ENCODE measurements at regions not wholly inside any gene's neighbourhood (a gene's known extent, or its start where the extent isn't known, plus 50 kb on each side); places are given as distances from the start of the nearest gene placed in this dataset.

DNA sequence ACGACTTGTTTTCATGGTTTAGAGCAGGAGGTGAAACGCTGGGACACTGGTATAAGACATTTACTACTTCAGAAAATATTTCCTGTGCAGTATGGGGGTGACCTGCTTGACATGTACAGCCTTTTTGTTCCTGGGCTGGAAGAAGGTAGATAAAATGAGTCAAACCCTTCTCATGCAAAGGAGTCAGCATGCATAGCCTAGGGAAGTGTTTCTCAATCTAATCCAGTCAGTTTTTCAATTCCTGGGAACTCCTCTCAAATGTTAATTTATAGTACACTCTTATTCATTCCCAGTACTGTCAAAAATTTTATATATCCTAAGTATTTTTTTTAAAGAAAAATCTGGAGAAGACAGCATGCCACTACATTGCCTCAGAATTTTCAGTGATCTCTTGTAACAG, 154.7 kb upstream of the GUCY1A2 start:
- WGBS, 10 experiments, result 0 to 73% (median 9%) methylated on average over 1 to 2 of the region's 2 CpGs

GRCh38 chr11:107157809-107158187, 139.5 kb upstream of the GUCY1A2 start:
- in situ Hi-C loops (cut with MboI; ENCODE audit: low pct_unique_long_range_greater_than_20kb in 2 of 9, low sequenced_read_pairs in 9 of 9, unreplicated experiment in 9 of 9), result no loop called here
- 0 to 92% (median 50%) methylated on average over 1 of the region's 1 CpG; no CpG with 5 or more reads in 1 of the 10 experiments for WGBS, 10 experiments
- no peak for ATAC-seq (replicated peaks in 6 of 8)
- no peak overlapping the region for H3K27ac ChIP-seq
- no peak overlapping the region for H3K4me3 ChIP-seq
- H3K4me1 ChIP-seq (replicated peaks in 1 of 2), result peaks cover 0 to 4% of the 10 kb centered on the region in 2 donors

More for the DNA sequence above, 154.7 kb upstream of the GUCY1A2 start:
- ATAC-seq (replicated peaks in 6 of 8), result peak in 3 of 8 experiments; percentile 59 to 89 (median 84)
- in situ Hi-C loops (cut with MboI; ENCODE audit: low pct_unique_long_range_greater_than_20kb in 2 of 9, low sequenced_read_pairs in 9 of 9, unreplicated experiment in 9 of 9), result no loop called here
- H3K4me3 ChIP-seq, result no peak overlapping the region
- H3K4me1 ChIP-seq (replicated peaks in 1 of 2), result peaks cover 3 to 10% of the 10 kb centered on the region in 2 donors
- no peak overlapping the region for H3K27ac ChIP-seq

GRCh38 chr11:107157146-107157808, 139.0 kb upstream of the GUCY1A2 start:
- H3K27ac ChIP-seq, result no peak overlapping the region
- ATAC-seq (replicated peaks in 6 of 8), result no peak

GRCh38 chr11:107151579-107151978, 133.3 kb upstream of the GUCY1A2 start:
- H3K4me3 ChIP-seq, result no peak overlapping the region
- in situ Hi-C loops (cut with MboI; ENCODE audit: low pct_unique_long_range_greater_than_20kb in 2 of 9, low sequenced_read_pairs in 9 of 9, unreplicated experiment in 9 of 9), result no loop called here
- ATAC-seq (replicated peaks in 6 of 8), result no peak
- H3K4me1 ChIP-seq (replicated peaks in 1 of 2), result no peaks in the 10 kb centered on the region
- H3K27ac ChIP-seq, result no peak overlapping the region

More at GRCh38 chr11:107157146-107157808, 139.0 kb upstream of the GUCY1A2 start:
- Histone ChIP-seq H3K4me1 (replicated peaks in 1 of 2) (peaks cover 0 to 4% of the 10 kb centered on the region in 2 donors), H3K4me3 (no peak overlapping the region)
- 0 to 58% (median 35%) methylated on average over 1 to 3 of the region's 3 CpGs; no CpG with 5 or more reads in 2 of the 10 experiments for WGBS, 10 experiments
- in situ Hi-C loops (cut with MboI; ENCODE audit: low pct_unique_long_range_greater_than_20kb in 2 of 9, low sequenced_read_pairs in 9 of 9, unreplicated experiment in 9 of 9), result no loop called here

DNA sequence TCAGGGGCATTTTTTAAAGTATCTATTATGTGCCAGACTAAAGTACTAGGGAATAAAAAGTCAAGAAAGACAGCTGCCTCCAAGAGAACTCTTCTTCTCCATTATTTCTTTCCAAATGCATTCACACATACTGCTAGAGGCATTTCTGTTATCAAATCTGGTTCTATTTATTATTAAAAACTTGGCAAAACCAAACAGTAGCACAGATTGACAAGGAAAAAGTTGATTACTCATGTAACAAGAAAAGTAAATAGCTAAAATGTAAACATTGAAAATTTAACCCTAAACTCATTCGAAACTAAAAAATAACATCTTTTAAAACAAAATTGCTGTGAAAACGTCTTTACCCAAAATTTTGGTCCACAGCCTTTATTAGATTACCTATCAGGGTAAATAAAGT, 132.9 kb upstream of the GUCY1A2 start:
- no peak overlapping the region for H3K27ac ChIP-seq

GRCh38 chr11:107140983-107141382, 122.7 kb upstream of the GUCY1A2 start:
- H3K27ac ChIP-seq, result no peak overlapping the region
- no peak overlapping the region for H3K4me3 ChIP-seq
- no peaks in the 10 kb centered on the region for H3K4me1 ChIP-seq (replicated peaks in 1 of 2)
- 50 to 92% (median 88%) methylated on average over 1 to 2 of the region's 3 CpGs; no CpG with 5 or more reads in 5 of the 10 experiments for WGBS, 10 experiments
- ATAC-seq (replicated peaks in 6 of 8), result peak in 1 of 8 experiments; percentile 43
- in situ Hi-C loops (cut with MboI; ENCODE audit: low pct_unique_long_range_greater_than_20kb in 2 of 9, low sequenced_read_pairs in 9 of 9, unreplicated experiment in 9 of 9), result no loop called here

More for the DNA sequence above, 132.9 kb upstream of the GUCY1A2 start:
- Histone ChIP-seq H3K4me3 (no peak overlapping the region), H3K4me1 (replicated peaks in 1 of 2) (no peaks in the 10 kb centered on the region)
- in situ Hi-C loops (cut with MboI; ENCODE audit: low pct_unique_long_range_greater_than_20kb in 2 of 9, low sequenced_read_pairs in 9 of 9, unreplicated experiment in 9 of 9), result no loop called here
- ATAC-seq (replicated peaks in 6 of 8), result no peak
- 0 to 100% (median 73%) methylated on average over 1 to 2 of the region's 2 CpGs for WGBS, 10 experiments

DNA sequence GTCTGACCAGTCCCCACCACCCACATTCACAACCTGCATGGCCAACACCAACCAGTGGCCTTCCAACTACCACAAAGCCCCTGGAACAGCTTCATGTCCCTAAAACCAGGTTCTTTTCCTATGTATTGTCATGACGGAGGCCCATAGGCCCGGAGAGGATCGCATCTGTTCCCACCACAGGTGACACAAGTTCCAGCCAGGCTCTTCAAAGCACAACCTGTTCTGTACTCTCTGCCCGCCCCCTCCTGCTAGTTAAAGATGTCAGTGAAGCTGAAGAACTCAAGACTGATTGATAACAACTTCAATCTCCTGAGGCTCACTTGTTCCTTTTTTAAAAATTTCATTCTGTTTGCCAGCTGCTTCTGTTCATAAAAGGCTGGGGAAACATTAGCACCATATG, 121.1 kb upstream of the GUCY1A2 start:
- no peak overlapping the region for H3K4me3 ChIP-seq
- in situ Hi-C loops (cut with MboI; ENCODE audit: low pct_unique_long_range_greater_than_20kb in 2 of 9, low sequenced_read_pairs in 9 of 9, unreplicated experiment in 9 of 9), result no loop called here
- H3K27ac ChIP-seq, result no peak overlapping the region
- WGBS, 10 experiments, result 7 to 94% (median 73%) methylated on average over 2 to 4 of the region's 4 CpGs; no CpG with 5 or more reads in 3 of the 10 experiments
- no peak for ATAC-seq (replicated peaks in 6 of 8)
- no peaks in the 10 kb centered on the region for H3K4me1 ChIP-seq (replicated peaks in 1 of 2)

GRCh38 chr11:107136892-107137291, 118.6 kb upstream of the GUCY1A2 start:
- H3K4me3 ChIP-seq, result no peak overlapping the region
- H3K27ac ChIP-seq, result no peak overlapping the region
- 0 to 100% (median 76%) methylated on average over 1 to 2 of the region's 2 CpGs for WGBS, 10 experiments
- in situ Hi-C loops (cut with MboI; ENCODE audit: low pct_unique_long_range_greater_than_20kb in 2 of 9, low sequenced_read_pairs in 9 of 9, unreplicated experiment in 9 of 9), result no loop called here
- no peaks in the 10 kb centered on the region for H3K4me1 ChIP-seq (replicated peaks in 1 of 2)
- ATAC-seq (replicated peaks in 6 of 8), result no peak

GRCh38 chr11:107131756-107132155, 113.5 kb upstream of the GUCY1A2 start:
- no peak overlapping the region for H3K27ac ChIP-seq
- 17 to 100% (median 89%) methylated on average over 1 of the region's 1 CpG; no CpG with 5 or more reads in 3 of the 10 experiments for WGBS, 10 experiments
- in situ Hi-C loops (cut with MboI; ENCODE audit: low pct_unique_long_range_greater_than_20kb in 2 of 9, low sequenced_read_pairs in 9 of 9, unreplicated experiment in 9 of 9), result no loop called here
- no peak overlapping the region for H3K4me3 ChIP-seq
- ATAC-seq (replicated peaks in 6 of 8), result no peak
- no peaks in the 10 kb centered on the region for H3K4me1 ChIP-seq (replicated peaks in 1 of 2)

GRCh38 chr11:107123022-107123421, 104.7 kb upstream of the GUCY1A2 start:
- in situ Hi-C loops (cut with MboI; ENCODE audit: low pct_unique_long_range_greater_than_20kb in 2 of 9, low sequenced_read_pairs in 9 of 9, unreplicated experiment in 9 of 9), result no loop called here
- Histone ChIP-seq H3K27ac (no peak overlapping the region), H3K4me1 (replicated peaks in 1 of 2) (no peaks in the 10 kb centered on the region), H3K4me3 (no peak overlapping the region)
- 0 to 100% (median 50%) methylated on average over 1 of the region's 1 CpG; no CpG with 5 or more reads in 1 of the 10 experiments for WGBS, 10 experiments
- no peak for ATAC-seq (replicated peaks in 6 of 8)

GRCh38 chr11:107118025-107118720, 99.9 kb upstream of the GUCY1A2 start:
- H3K27ac ChIP-seq, result no peak overlapping the region
- no peaks in the 10 kb centered on the region for H3K4me1 ChIP-seq (replicated peaks in 1 of 2)
- in situ Hi-C loops (cut with MboI; ENCODE audit: low pct_unique_long_range_greater_than_20kb in 2 of 9, low sequenced_read_pairs in 9 of 9, unreplicated experiment in 9 of 9), result no loop called here
- H3K4me3 ChIP-seq, result no peak overlapping the region
- peak; percentile 43 to 97 (median 86) for ATAC-seq (replicated peaks in 6 of 8)

- 20 to 95% (median 46%) methylated on average over 2 of the region's 2 CpGs; no CpG with 5 or more reads in 2 of the 10 experiments for WGBS, 10 experiments
- in situ Hi-C loops (cut with MboI; ENCODE audit: low pct_unique_long_range_greater_than_20kb in 2 of 9, low sequenced_read_pairs in 9 of 9, unreplicated experiment in 9 of 9), result no loop called here
- peak in 1 of 8 experiments; percentile 24 for ATAC-seq (replicated peaks in 6 of 8)
- Histone ChIP-seq H3K4me3 (no peak overlapping the region), H3K27ac (no peak overlapping the region), H3K4me1 (replicated peaks in 1 of 2) (no peaks in the 10 kb centered on the region)
Observed at GRCh38 chr11:107116358-107116757, 98.1 kb upstream of the GUCY1A2 start.

- Histone ChIP-seq H3K4me1 (replicated peaks in 1 of 2) (no peaks in the 10 kb centered on the region), H3K27ac (no peak overlapping the region), H3K4me3 (no peak overlapping the region)
- in situ Hi-C loops (cut with MboI; ENCODE audit: low pct_unique_long_range_greater_than_20kb in 2 of 9, low sequenced_read_pairs in 9 of 9, unreplicated experiment in 9 of 9), result no loop called here
- 35 to 100% (median 84%) methylated on average over 1 to 9 of the region's 9 CpGs; no CpG with 5 or more reads in 2 of the 10 experiments for WGBS, 10 experiments
- peak in 2 of 8 experiments; percentile 93 to 97 for ATAC-seq (replicated peaks in 6 of 8)
Observed at GRCh38 chr11:107102692-107103477, 84.6 kb upstream of the GUCY1A2 start.

All from motor neuron (in vitro differentiated cells).